Esophagus squamous epithelium (tissue), 5 donors: ENCODE measurements at regions not wholly inside any gene's neighbourhood (a gene's known extent, or its start where the extent isn't known, plus 50 kb on each side); places are given as distances from the start of the nearest gene placed in this dataset.

ENCODE experiments used
- DNase-seq: peaks from one replicate; lab custom pipeline; 2025; lab: John Stamatoyannopoulos, UW
- H3K27ac ChIP-seq, 4 donors: fragments of 200-600 bp; sonication (generic); one replicate each; pipeline ENCODE4 v1.5.1; 2016 to 2019; ENCODE audit warnings: mild to moderate bottlenecking in 1 of 4
- H3K27me3 ChIP-seq, 4 donors: fragments of 200-600 bp; sonication (generic); 1 replicate in 3 of 4; 2 replicates in 1 of 4; pipeline versions ENCODE4 v1.5.1 to v1.6.0; 2017 to 2021; ENCODE audit warnings: antibody characterized with exemption in 1 of 4
- H3K36me3 ChIP-seq, 3 donors: fragments of 200-600 bp; sonication (generic); one replicate each; pipeline ENCODE4 v1.5.1; 2016 to 2019
- H3K4me1 ChIP-seq, 3 donors: fragments of 200-600 bp; sonication (generic); one replicate each; pipeline ENCODE4 v1.5.1; 2017 to 2019
- H3K4me3 ChIP-seq, 4 donors: fragments of 200-600 bp; sonication (generic); 1 replicate in 3 of 4; 2 replicates in 1 of 4; pipeline ENCODE4 v1.5.1; 2016 to 2019; ENCODE audit warnings: mild to moderate bottlenecking in 2 of 4, moderate library complexity in 1 of 4
- H3K9me3 ChIP-seq, 3 donors: fragments of 200-600 bp; sonication (generic); one replicate each; pipeline ENCODE4 v1.5.1; 2016 to 2019
- POLR2A ChIP-seq, 4 donors: fragments of 450-650 bp; IDR thresholded peaks; one replicate each; pipeline ENCODE4 v1.6.1; 2017; ENCODE audit warnings: antibody characterized with exemption in 4 of 4, mild to moderate bottlenecking in 4 of 4, moderate library complexity in 3 of 4
- WGBS, 2 donors: methylation state at CpG; one replicate each; pipeline ENCODE4 v1.1.5; 2018; 5-methylcytosine and 5-hydroxymethylcytosine counted together
- intact Hi-C: fragments of 100-400 bp; cut with DNase I; formaldehyde crosslinking; loops from one replicate; pipeline ENCODE4 v1.15.0; 2022
- TF ChIP-seq, protein P1 (sequence below), 6 experiments: fragments of 450-650 bp in 4 of 6; fragments of 200-600 bp in 2 of 6; sonication (generic) in 2 of 6; IDR thresholded peaks; one replicate each; pipeline ENCODE4 v1.5.1; 2016 to 2019; ENCODE audit warnings: antibody characterized with exemption in 6 of 6, mild to moderate bottlenecking in 4 of 6, moderate library complexity in 4 of 6
- donor health status: DM: yes; HTN: yes; CAD: no.

DNA sequence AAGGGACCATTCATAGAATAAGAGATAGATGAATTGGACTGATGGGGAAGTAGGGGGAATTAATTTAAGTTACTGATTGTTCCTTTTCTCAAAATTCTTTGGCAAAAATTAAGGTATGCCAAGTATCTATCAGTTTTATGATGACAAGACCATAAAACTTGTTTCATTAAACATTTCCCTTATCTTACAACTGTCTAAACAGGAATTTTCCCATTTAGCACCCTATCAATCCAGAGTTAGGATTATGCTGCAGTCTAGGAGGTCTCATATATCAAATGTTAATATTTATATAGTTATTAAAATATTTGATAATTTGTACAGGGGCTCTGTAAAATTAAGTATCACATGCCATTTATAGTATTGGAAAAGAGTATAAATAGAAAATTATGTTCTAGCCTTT is 51.5 kb upstream of the ARID1B start:
- H3K4me1 ChIP-seq, result peaks cover 6 to 17% (median 15%) of the 10 kb centered on the region in 3 donors
- H3K36me3 ChIP-seq, result no peaks in the 10 kb centered on the region
- TF ChIP-seq, protein P1, sequence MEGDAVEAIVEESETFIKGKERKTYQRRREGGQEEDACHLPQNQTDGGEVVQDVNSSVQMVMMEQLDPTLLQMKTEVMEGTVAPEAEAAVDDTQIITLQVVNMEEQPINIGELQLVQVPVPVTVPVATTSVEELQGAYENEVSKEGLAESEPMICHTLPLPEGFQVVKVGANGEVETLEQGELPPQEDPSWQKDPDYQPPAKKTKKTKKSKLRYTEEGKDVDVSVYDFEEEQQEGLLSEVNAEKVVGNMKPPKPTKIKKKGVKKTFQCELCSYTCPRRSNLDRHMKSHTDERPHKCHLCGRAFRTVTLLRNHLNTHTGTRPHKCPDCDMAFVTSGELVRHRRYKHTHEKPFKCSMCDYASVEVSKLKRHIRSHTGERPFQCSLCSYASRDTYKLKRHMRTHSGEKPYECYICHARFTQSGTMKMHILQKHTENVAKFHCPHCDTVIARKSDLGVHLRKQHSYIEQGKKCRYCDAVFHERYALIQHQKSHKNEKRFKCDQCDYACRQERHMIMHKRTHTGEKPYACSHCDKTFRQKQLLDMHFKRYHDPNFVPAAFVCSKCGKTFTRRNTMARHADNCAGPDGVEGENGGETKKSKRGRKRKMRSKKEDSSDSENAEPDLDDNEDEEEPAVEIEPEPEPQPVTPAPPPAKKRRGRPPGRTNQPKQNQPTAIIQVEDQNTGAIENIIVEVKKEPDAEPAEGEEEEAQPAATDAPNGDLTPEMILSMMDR (IDR thresholded peaks at IDR 0.05), result no peak
- no peak for TF ChIP-seq POLR2A (IDR thresholded peaks at IDR 0.05)
- H3K27ac ChIP-seq, result no peak overlapping the region
- H3K27me3 ChIP-seq, result no peaks in the 10 kb centered on the region
- no peaks in the 10 kb centered on the region for H3K9me3 ChIP-seq
- no peak overlapping the region for H3K4me3 ChIP-seq
- no peak for DNase-seq
- intact Hi-C loops, result no loop called here

- H3K4me1 ChIP-seq, result peaks cover 15 to 40% (median 28%) of the 10 kb centered on the region in 3 donors
- intact Hi-C loops, result loop anchor here (5.0 kb wide), 1 partner anchor 56 kb away; the partner anchor contains the start of gene ARID1B
- no peaks in the 10 kb centered on the region for H3K36me3 ChIP-seq
- H3K9me3 ChIP-seq, result no peaks in the 10 kb centered on the region
- 32 to 36% methylated on average over 15 to 17 of the region's 17 CpGs for WGBS, 2 donors
- DNase-seq, result no peak
- peak overlapping the region; percentile 93 to 96 (median 94) for H3K27ac ChIP-seq
- peak overlapping the region in 2 of 4 donors; percentile 7 to 63 for H3K4me3 ChIP-seq
- TF ChIP-seq, protein P1 (IDR thresholded peaks at IDR 0.05), result no peak
- TF ChIP-seq POLR2A (IDR thresholded peaks at IDR 0.05), result no peak
- no peaks in the 10 kb centered on the region for H3K27me3 ChIP-seq
Measured at GRCh38 chr6:156720691-156721685, 56.2 kb upstream of the ARID1B start.

GRCh38 chr6:156719720-156720563 is 57.2 kb upstream of the ARID1B start:
- peak; percentile 77 for DNase-seq
- peak overlapping the region; percentile 17 to 63 (median 44) for H3K4me3 ChIP-seq
- no peaks in the 10 kb centered on the region for H3K36me3 ChIP-seq
- peak overlapping the region; percentile 93 to 96 (median 94) for H3K27ac ChIP-seq
- 10 to 17% methylated on average over 17 to 22 of the region's 50 CpGs for WGBS, 2 donors
- no peaks in the 10 kb centered on the region for H3K27me3 ChIP-seq
- intact Hi-C loops, result loop anchor here (5.0 kb wide), 1 partner anchor 57 kb away; the partner anchor contains the start of gene ARID1B
- TF ChIP-seq, protein P1 (IDR thresholded peaks at IDR 0.05), result no peak
- peak in 2 of 4 donors; percentile 29 to 46 for TF ChIP-seq POLR2A (IDR thresholded peaks at IDR 0.05)
- H3K4me1 ChIP-seq, result peaks cover 15 to 40% (median 28%) of the 10 kb centered on the region in 3 donors
- H3K9me3 ChIP-seq, result no peaks in the 10 kb centered on the region

DNA sequence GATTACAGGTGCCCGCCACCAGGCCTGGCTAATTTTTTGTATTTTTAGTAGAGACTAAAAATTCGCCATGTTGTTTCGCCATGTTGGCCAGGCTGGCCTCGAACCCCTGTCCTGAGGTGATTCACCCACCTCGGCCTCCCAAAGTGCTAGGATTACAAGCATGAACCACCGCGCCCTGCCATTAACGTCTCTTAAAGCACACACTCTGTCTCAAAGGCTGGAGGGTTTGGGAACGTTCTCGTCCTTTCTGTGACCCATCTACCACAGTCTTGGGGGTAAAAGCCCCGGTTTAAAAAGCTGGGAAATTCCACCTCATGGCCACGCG is 57.8 kb upstream of the ARID1B start:
- intact Hi-C loops, result no loop called here
- Histone ChIP-seq H3K9me3 (no peaks in the 10 kb centered on the region), H3K27ac (peak overlapping the region; percentile 93 to 96 (median 94)), H3K4me3 (peak overlapping the region; percentile 17 to 63 (median 44)), H3K36me3 (no peaks in the 10 kb centered on the region), H3K27me3 (no peaks in the 10 kb centered on the region), H3K4me1 (peaks cover 15 to 40% (median 28%) of the 10 kb centered on the region in 3 donors)
- WGBS, 2 donors, result 39 to 49% methylated on average over 3 to 8 of the region's 13 CpGs
- DNase-seq, result no peak
- TF ChIP-seq, protein P1 (IDR thresholded peaks at IDR 0.05), result no peak
- TF ChIP-seq POLR2A (IDR thresholded peaks at IDR 0.05), result no peak
